Small intestine (tissue), 7 donors: ENCODE measurements at regions not wholly inside any gene's neighbourhood (a gene's known extent, or its start where the extent isn't known, plus 50 kb on each side); places are given as distances from the start of the nearest gene placed in this dataset.

Source experiments
- DNase-seq, 2 donors: peaks; one replicate each; pipeline versions ENCODE4 v3.0.0 to v3.0.0-alpha.2; 2013
- FAIRE-seq: peaks from 2 replicates; lab custom pipeline; 2012; peaks lifted over from hg19 to GRCh38; lab: Jason Lieb, UNC
- H3K27ac ChIP-seq, 3 donors: one replicate each; pipeline ENCODE4 v1.5.1; 2013; ENCODE audit warnings: low read length in 2 of 3, mild to moderate bottlenecking in 2 of 3, control low read depth in 1 of 3, inconsistent platforms in 1 of 3, low read depth in 1 of 3, moderate library complexity in 1 of 3
- H3K27me3 ChIP-seq, 3 donors: one replicate each; pipeline ENCODE4 v1.6.1; 2013; ENCODE audit warnings: low read length in 3 of 3, inconsistent platforms in 1 of 3; ENCODE audit not compliant: control insufficient read depth in 3 of 3, insufficient read depth in 3 of 3
- H3K36me3 ChIP-seq, 3 donors: one replicate each; pipeline ENCODE4 v1.6.1; 2013; ENCODE audit warnings: low read length in 3 of 3, inconsistent platforms in 1 of 3, low read depth in 1 of 3, mild to moderate bottlenecking in 1 of 3, moderate library complexity in 1 of 3; ENCODE audit not compliant: control insufficient read depth in 3 of 3, insufficient read depth in 2 of 3
- H3K4me1 ChIP-seq, 3 donors: one replicate each; pipeline ENCODE4 v1.6.1; 2013; ENCODE audit warnings: low read length in 2 of 3, inconsistent platforms in 1 of 3, low read depth in 1 of 3, mild to moderate bottlenecking in 1 of 3, moderate library complexity in 1 of 3; ENCODE audit not compliant: control insufficient read depth in 3 of 3, insufficient read depth in 2 of 3
- H3K4me3 ChIP-seq, 3 donors: one replicate each; pipeline ENCODE4 v1.5.1; 2013; ENCODE audit warnings: low read length in 3 of 3, control low read depth in 1 of 3, inconsistent platforms in 1 of 3, low read depth in 1 of 3, mild to moderate bottlenecking in 1 of 3, moderate library complexity in 1 of 3
- H3K9me3 ChIP-seq, 2 donors: one replicate each; pipeline ENCODE4 v1.6.1; 2013; ENCODE audit warnings: low read depth in 1 of 2, low read length in 1 of 2; ENCODE audit not compliant: control insufficient read depth in 2 of 2, insufficient read depth in 1 of 2
- WGBS, 3 donors: extraction: QIAGEN DNeasy Blood & Tissue Kit; methylation state at CpG; one replicate each; pipeline ENCODE4 v1.1.7; 2013; 5-methylcytosine and 5-hydroxymethylcytosine counted together
- donor health status: healthy with polysubstance abuse.
- donor health status: control.
- donor health status: control.
- donor health status: Bipolar disorder and iron deficiency.
- donor health status: healthy.

DNA sequence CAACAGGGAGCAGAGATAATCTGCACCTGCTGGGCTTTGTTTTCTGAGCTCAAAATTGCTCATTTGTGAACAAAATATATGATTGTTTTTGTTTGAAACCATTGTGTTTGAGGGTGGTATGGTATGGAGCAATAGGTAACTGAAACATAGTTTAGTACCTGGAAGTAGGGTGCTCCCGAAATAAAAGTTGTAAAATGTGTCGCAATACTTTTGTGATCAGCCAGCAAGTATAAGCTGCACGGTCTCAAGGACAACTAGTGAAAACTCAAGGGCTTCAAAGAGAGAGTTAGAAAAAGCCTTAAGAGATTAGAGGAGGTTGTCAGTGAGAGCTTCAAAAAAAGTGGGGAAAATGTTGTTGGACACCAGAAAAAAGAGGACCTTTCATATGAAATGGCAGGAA is 579.8 kb upstream of the POU3F2 start:
- no peaks in the 10 kb centered on the region for H3K4me1 ChIP-seq
- H3K27me3 ChIP-seq = no peaks in the 10 kb centered on the region
- H3K4me3 ChIP-seq = no peak overlapping the region
- DNase-seq = no peak
- no peaks in the 10 kb centered on the region for H3K9me3 ChIP-seq
- no peaks in the 10 kb centered on the region for H3K36me3 ChIP-seq
- no peak for FAIRE-seq
- H3K27ac ChIP-seq = no peak overlapping the region
- WGBS, 3 donors = 52 to 75% (median 53%) methylated on average over 3 of the region's 3 CpGs

DNA sequence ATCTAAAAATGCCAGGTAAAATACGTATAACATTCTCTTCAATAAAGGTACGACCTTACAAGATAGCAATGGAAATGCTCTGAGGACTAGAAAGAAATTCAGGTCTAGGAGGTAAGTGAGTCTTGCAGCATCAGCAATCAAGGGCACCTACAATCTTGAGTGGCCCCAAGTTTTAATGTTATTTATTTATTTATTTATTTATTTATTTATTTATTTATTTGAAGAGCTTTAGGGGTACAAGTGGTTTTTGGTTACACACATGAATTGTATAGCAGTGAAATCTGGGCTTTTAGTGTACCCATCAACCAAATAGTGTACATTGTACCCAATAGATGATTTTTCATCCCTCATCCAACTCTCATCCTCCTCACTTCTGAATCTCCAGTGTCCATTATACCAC is 574.0 kb upstream of the POU3F2 start:
- Histone ChIP-seq H3K27me3 (no peaks in the 10 kb centered on the region), H3K4me3 (no peak overlapping the region), H3K4me1 (no peaks in the 10 kb centered on the region), H3K36me3 (no peaks in the 10 kb centered on the region), H3K27ac (no peak overlapping the region), H3K9me3 (no peaks in the 10 kb centered on the region)
- WGBS, 3 donors = 84 to 88% (median 86%) methylated on average over 2 of the region's 2 CpGs
- FAIRE-seq (no peak), DNase-seq (no peak)

DNA sequence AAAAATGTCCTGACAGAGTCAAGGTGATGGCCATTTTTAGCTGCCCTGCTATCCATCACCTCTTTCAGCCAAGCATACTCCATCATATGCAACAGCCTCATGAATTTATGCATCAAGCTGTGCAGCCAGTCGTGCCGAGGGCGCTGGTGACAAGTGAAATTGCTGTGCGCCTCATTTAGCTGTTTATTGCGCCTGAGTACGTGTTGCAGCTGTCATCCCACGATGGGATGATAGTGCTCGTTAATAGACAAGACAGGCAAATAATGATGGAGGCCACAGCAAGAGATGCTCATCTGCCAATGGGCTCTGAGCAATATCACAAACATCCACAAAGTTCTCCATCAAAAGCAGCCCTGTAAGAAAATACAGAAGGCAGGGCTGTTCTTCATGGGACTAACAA is 562.3 kb upstream of the POU3F2 start:
- 79 to 84% (median 80%) methylated on average over 8 of the region's 8 CpGs for WGBS, 3 donors
- FAIRE-seq (no peak), DNase-seq (no peak)
- no peak overlapping the region for H3K4me3 ChIP-seq
- no peaks in the 10 kb centered on the region for H3K36me3 ChIP-seq
- H3K27me3 ChIP-seq = no peaks in the 10 kb centered on the region
- no peaks in the 10 kb centered on the region for H3K4me1 ChIP-seq
- no peaks in the 10 kb centered on the region for H3K9me3 ChIP-seq
- no peak overlapping the region for H3K27ac ChIP-seq

DNA sequence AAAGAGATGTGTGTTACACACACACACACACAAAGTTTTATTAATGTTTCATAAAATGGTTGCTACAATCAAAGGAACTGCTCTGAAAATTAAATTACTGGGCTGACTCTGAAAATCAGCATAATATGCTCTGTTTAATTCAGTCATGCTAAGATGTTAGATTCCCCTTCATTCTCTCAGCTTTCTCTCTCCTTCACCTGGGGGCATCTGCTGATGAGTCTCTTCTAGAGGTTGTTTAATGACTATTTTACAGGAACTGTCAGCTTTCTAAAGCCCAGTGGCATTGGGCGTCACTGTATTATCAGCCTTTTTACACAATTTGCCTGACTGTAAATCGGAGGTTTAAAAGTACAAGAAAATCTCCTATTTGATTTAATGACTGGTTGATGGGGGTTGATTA is 559.7 kb upstream of the POU3F2 start:
- DNase-seq = no peak
- H3K27me3 ChIP-seq = no peaks in the 10 kb centered on the region
- WGBS, 3 donors = 29 to 76% (median 36%) methylated on average over 2 of the region's 2 CpGs
- H3K9me3 ChIP-seq = no peaks in the 10 kb centered on the region
- no peak overlapping the region for H3K27ac ChIP-seq
- no peak overlapping the region for H3K4me3 ChIP-seq
- H3K4me1 ChIP-seq = no peaks in the 10 kb centered on the region
- H3K36me3 ChIP-seq = no peaks in the 10 kb centered on the region
- FAIRE-seq = no peak

DNA sequence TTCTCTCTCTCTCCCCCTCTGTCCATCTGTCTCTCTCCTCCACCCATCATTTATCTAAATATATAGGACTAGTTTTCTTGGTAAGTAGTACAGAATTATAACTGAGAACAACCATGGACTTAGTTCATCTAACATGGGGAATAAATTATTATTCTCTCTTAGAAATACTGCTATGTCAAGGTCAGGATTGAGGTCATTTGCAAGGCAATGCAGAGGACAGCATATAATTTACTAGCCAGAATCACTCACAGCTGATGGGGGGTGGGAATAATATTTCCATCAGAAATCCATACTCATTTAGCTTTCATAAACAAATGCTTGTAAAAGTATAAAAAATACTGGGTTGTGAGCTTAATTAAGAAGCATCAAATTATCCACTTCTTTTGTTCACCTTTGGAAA is 553.9 kb upstream of the POU3F2 start:
- Histone ChIP-seq H3K27ac (no peak overlapping the region), H3K4me1 (no peaks in the 10 kb centered on the region)
- no peak for FAIRE-seq

DNA sequence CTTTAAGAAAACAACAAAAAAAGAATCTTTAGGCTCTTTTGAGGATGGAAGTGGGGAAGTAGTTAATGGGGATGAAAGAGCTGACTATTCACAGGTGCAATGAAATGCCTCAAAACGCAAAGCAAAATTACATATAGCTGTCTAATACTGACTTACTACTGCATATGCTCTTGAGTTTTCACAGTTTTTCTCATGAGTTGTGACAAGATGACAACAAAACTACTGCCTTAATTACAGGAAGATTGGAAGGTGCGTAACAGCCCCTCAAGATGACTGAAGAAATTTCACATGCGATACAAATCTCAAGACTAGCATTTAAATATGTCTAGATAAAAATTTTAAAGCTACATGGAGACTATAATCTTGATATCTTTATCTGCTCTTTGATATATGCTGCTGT is 547.8 kb upstream of the POU3F2 start:
- FAIRE-seq (no peak), DNase-seq (no peak)
- H3K27ac ChIP-seq = no peak overlapping the region
- H3K4me3 ChIP-seq = no peak overlapping the region
- no peaks in the 10 kb centered on the region for H3K36me3 ChIP-seq
- H3K27me3 ChIP-seq = no peaks in the 10 kb centered on the region
- no peaks in the 10 kb centered on the region for H3K9me3 ChIP-seq
- WGBS, 3 donors = 90 to 96% (median 91%) methylated on average over 3 of the region's 3 CpGs
- H3K4me1 ChIP-seq = no peaks in the 10 kb centered on the region

More for the DNA sequence above, 553.9 kb upstream of the POU3F2 start:
- Histone ChIP-seq H3K4me3 (no peak overlapping the region), H3K9me3 (no peaks in the 10 kb centered on the region), H3K36me3 (no peaks in the 10 kb centered on the region), H3K27me3 (no peaks in the 10 kb centered on the region)
- DNase-seq = no peak

DNA sequence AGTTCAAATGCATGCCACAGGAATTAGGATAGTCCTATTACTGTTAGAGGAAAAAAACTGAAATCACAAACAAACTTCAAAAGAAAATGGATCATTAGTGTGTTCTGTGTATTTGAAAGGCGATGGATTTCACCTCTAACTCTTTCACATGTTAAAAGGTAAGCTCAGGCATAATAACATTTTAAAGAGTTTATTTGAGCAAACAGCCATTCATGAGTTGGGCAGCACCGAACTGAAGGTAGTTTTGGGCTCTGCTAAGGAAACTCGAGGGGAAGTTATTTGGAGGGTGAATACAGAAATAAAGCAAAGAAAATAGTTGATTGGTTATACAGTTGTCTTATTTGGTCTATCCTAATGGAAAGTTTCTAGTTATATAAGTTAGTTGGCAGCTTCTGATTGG is 546.5 kb upstream of the POU3F2 start:
- Histone ChIP-seq H3K36me3 (no peaks in the 10 kb centered on the region), H3K9me3 (no peaks in the 10 kb centered on the region), H3K4me1 (no peaks in the 10 kb centered on the region), H3K4me3 (no peak overlapping the region), H3K27me3 (no peaks in the 10 kb centered on the region), H3K27ac (no peak overlapping the region)
- DNase-seq = no peak
- no peak for FAIRE-seq
- WGBS, 3 donors = 72 to 85% (median 78%) methylated on average over 3 of the region's 3 CpGs

DNA sequence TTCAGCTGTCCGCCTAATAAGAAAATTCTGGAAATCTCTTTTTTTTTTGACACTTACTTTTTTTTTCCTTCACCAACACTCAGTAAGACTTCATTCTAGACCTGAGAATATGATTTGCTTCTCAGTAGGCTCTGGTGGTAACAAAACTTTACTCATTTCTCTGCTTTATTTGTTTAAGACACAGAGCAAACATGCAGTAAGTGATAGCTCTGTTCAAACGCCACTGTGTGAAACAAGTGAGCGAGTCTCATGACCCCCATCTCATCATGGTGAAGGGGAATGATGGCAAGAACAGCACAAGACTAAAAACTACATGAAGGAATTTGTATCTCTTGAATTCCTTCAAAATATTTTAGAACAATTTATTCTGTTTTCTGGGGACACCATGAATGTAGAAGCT is 541.6 kb upstream of the POU3F2 start:
- Histone ChIP-seq H3K4me1 (no peaks in the 10 kb centered on the region), H3K27ac (no peak overlapping the region), H3K9me3 (no peaks in the 10 kb centered on the region), H3K27me3 (no peaks in the 10 kb centered on the region), H3K36me3 (no peaks in the 10 kb centered on the region), H3K4me3 (no peak overlapping the region)
- WGBS, 3 donors = 37 to 57% (median 52%) methylated on average over 3 of the region's 3 CpGs
- no peak for FAIRE-seq
- no peak for DNase-seq

DNA sequence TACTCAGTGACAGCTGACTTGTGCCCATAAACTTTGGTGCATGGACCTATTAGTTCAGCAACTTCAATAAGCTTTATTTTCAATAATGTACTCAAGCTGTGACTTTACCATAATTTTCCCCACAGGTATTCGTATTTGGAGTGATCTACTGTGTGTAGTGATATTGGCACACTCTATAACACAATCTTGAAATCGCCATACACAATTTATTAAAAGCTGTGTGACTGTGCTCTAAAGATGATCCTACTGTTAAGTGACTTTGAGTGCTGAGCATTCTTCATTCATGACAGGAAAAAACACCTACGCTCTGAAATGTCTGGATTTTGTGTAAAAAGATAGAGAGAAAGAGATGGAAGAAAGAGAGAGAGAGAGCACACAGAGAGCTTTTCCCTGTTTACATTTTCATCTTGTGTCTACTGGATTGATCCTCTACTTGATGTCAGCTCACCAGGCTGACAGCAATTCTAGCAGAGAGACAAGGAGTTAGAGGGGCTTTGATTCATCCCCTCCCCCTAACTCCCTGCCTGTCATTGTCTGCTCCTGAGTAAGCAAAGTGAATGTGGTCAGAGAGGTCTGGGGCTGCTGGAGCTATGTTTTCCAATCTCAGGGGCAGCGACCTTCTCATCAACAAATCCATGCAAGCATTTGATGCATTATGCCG is 538.7 kb upstream of the POU3F2 start:
- FAIRE-seq (no peak), DNase-seq (no peak)
- no peaks in the 10 kb centered on the region for H3K4me1 ChIP-seq
- H3K27ac ChIP-seq = no peak overlapping the region
- H3K4me3 ChIP-seq = no peak overlapping the region
- WGBS, 3 donors = 31 to 43% (median 42%) methylated on average over 5 of the region's 5 CpGs
- no peaks in the 10 kb centered on the region for H3K36me3 ChIP-seq
- no peaks in the 10 kb centered on the region for H3K9me3 ChIP-seq
- H3K27me3 ChIP-seq = no peaks in the 10 kb centered on the region
